Endothelial cell (in vitro differentiated cells): ENCODE measurements at regions not wholly inside any gene's neighbourhood (a gene's known extent, or its start where the extent isn't known, plus 50 kb on each side); places are given as distances from the start of the nearest gene placed in this dataset.

Source experiments
- DNase-seq: peaks from one replicate; pipeline ENCODE4 v3.0.0; 2021; ENCODE audit warnings: low spot score
- H3K27ac Mint-ChIP-seq: one replicate; pipeline ENCODE4 v1.8.0; 2021; ENCODE audit warnings: mixed read lengths, inconsistent platforms; ENCODE audit not compliant: unreplicated experiment
- H3K27me3 Mint-ChIP-seq: one replicate; pipeline ENCODE4 v1.8.0; 2021; ENCODE audit warnings: mild to moderate bottlenecking, moderate library complexity, mixed read lengths, inconsistent platforms; ENCODE audit not compliant: unreplicated experiment
- H3K36me3 Mint-ChIP-seq: one replicate; pipeline ENCODE4 v1.8.0; 2021; ENCODE audit warnings: mild to moderate bottlenecking, low read depth, mixed read lengths, inconsistent platforms; ENCODE audit not compliant: unreplicated experiment
- H3K4me1 Mint-ChIP-seq: one replicate; pipeline ENCODE4 v1.8.0; 2021; ENCODE audit warnings: mild to moderate bottlenecking, mixed read lengths, inconsistent platforms; ENCODE audit not compliant: unreplicated experiment
- H3K4me3 Mint-ChIP-seq: one replicate; pipeline ENCODE4 v1.8.0; 2021; ENCODE audit warnings: mild to moderate bottlenecking, mixed read lengths, inconsistent platforms; ENCODE audit not compliant: unreplicated experiment
- H3K9me3 Mint-ChIP-seq: one replicate; pipeline ENCODE4 v1.8.0; 2021; ENCODE audit warnings: mixed read lengths, inconsistent platforms; ENCODE audit not compliant: unreplicated experiment
- CTCF ChIP-seq: fragments of 200-600 bp; sonication (generic); IDR thresholded peaks from one replicate; pipeline ENCODE4 v1.5.0; 2021; ENCODE audit warnings: antibody characterized with exemption; ENCODE audit not compliant: unreplicated experiment

GRCh38 chr17:79509008-79509407 is 101.8 kb downstream of the RBFOX3 start:
- Mint-ChIP-seq H3K4me1 (no peaks in the 10 kb centered on the region), H3K36me3 (peaks cover 17% of the 10 kb centered on the region), H3K27ac (no peak overlapping the region), H3K9me3 (no peaks in the 10 kb centered on the region), H3K27me3 (peaks cover 6% of the 10 kb centered on the region), H3K4me3 (no peak overlapping the region)
- DNase-seq = no peak
- TF ChIP-seq CTCF = no peak

- Mint-ChIP-seq H3K9me3 (no peaks in the 10 kb centered on the region), H3K27me3 (peaks cover 6% of the 10 kb centered on the region), H3K36me3 (peaks cover 17% of the 10 kb centered on the region), H3K4me3 (no peak overlapping the region), H3K27ac (no peak overlapping the region), H3K4me1 (no peaks in the 10 kb centered on the region)
- DNase-seq = no peak
- TF ChIP-seq CTCF = no peak
Measured at GRCh38 chr17:79508291-79508716, 102.5 kb downstream of the RBFOX3 start.

GRCh38 chr17:79506955-79507354 is 103.9 kb downstream of the RBFOX3 start:
- H3K27me3 Mint-ChIP-seq = peaks cover 9% of the 10 kb centered on the region
- TF ChIP-seq CTCF = no peak
- no peaks in the 10 kb centered on the region for H3K9me3 Mint-ChIP-seq
- DNase-seq = no peak
- no peaks in the 10 kb centered on the region for H3K4me1 Mint-ChIP-seq
- peaks cover 17% of the 10 kb centered on the region for H3K36me3 Mint-ChIP-seq
- no peak overlapping the region for H3K4me3 Mint-ChIP-seq
- no peak overlapping the region for H3K27ac Mint-ChIP-seq

- Mint-ChIP-seq H3K9me3 (no peaks in the 10 kb centered on the region), H3K27me3 (peaks cover 10% of the 10 kb centered on the region), H3K27ac (no peak overlapping the region), H3K4me3 (no peak overlapping the region), H3K4me1 (peaks cover 3% of the 10 kb centered on the region), H3K36me3 (peaks cover 16% of the 10 kb centered on the region)
- TF ChIP-seq CTCF = no peak
- DNase-seq = no peak
Measured at GRCh38 chr17:79506150-79506870, 104.5 kb downstream of the RBFOX3 start.

GRCh38 chr17:79505199-79505598 is 105.7 kb downstream of the RBFOX3 start:
- Mint-ChIP-seq H3K4me1 (peaks cover 11% of the 10 kb centered on the region), H3K27ac (no peak overlapping the region), H3K4me3 (no peak overlapping the region), H3K27me3 (peaks cover 8% of the 10 kb centered on the region), H3K36me3 (peaks cover 13% of the 10 kb centered on the region), H3K9me3 (no peaks in the 10 kb centered on the region)
- DNase-seq = no peak
- no peak for TF ChIP-seq CTCF
